ENCODE measurements at regions not wholly inside any gene's neighbourhood (a gene's known extent, or its start where the extent isn't known, plus 50 kb on each side); places are given as distances from the start of the nearest gene placed in this dataset.

DNA sequence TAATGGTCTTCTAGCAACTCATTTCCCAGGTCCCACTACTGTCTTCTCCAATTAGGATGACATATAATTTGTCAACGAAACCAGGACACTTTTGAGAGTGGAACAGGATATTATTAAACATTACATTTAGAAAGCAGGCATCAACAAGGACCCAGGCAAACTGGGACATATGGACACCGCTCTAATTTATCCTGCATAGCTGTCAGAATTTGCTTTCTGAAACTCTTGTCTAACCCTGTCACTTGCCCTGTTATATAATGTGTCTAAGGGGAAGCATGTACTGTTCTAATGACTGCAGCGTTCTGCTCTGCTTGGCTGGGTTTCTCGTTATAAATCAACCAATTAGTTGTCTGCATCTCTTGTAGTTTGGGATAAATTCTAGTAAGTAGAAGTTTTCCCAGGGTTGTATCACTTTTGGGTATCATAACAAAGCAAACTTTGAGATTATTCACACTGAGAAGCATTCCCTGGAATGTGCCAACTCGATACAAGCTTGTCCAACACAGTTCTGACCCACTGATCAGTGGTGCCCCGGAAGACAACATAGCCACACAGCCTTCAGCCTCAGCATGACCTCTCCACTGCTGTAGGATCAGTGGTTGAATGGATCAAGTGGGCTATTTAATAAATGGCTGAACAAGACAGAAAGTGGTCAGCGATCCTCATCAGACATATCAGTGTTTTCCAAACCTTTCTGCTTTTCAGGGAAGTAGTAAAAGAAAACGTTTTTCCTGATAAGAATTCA, 228.1 kb downstream of the KIF20B start:
- Histone ChIP-seq H3K36me3 (ENCODE audit: control insufficient read depth, insufficient read depth, low read length) (no peaks in the 10 kb centered on the region), H3K4me3 (ENCODE audit: low read depth, low read length) (no peak overlapping the region), H3K27me3 (ENCODE audit: control insufficient read depth, insufficient read depth, low read length) (no peaks in the 10 kb centered on the region)
- no peak for DNase-seq (ENCODE audit: low read depth)
- TF ChIP-seq, protein P1, sequence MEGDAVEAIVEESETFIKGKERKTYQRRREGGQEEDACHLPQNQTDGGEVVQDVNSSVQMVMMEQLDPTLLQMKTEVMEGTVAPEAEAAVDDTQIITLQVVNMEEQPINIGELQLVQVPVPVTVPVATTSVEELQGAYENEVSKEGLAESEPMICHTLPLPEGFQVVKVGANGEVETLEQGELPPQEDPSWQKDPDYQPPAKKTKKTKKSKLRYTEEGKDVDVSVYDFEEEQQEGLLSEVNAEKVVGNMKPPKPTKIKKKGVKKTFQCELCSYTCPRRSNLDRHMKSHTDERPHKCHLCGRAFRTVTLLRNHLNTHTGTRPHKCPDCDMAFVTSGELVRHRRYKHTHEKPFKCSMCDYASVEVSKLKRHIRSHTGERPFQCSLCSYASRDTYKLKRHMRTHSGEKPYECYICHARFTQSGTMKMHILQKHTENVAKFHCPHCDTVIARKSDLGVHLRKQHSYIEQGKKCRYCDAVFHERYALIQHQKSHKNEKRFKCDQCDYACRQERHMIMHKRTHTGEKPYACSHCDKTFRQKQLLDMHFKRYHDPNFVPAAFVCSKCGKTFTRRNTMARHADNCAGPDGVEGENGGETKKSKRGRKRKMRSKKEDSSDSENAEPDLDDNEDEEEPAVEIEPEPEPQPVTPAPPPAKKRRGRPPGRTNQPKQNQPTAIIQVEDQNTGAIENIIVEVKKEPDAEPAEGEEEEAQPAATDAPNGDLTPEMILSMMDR (IDR thresholded peaks at IDR 0.05; ENCODE audit: insufficient read depth, low read length, severe bottlenecking), result no peak
- FAIRE-seq, result no peak

DNA sequence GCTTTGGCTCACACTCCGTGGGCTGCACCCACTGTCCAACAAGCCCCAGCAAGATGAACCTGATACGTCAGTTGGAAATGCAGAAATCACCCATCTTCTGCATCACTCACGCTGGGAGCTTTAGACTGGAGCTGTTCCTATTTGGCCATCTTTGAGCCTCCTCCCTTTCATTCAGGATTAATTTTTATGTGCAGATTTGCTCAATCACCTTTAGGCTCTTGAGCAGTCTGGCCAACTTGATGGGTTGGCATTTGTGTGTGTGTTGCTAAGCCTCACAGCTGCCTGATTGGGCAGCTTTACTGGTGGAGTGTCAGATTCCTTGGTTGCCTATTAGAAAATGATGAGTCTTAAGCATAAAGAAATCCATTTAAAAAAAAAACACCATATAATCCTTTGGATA, 236.1 kb downstream of the KIF20B start:
- no peak overlapping the region for H3K4me3 ChIP-seq (ENCODE audit: low read depth, low read length)
- H3K27me3 ChIP-seq (ENCODE audit: control insufficient read depth, insufficient read depth, low read length), result no peaks in the 10 kb centered on the region
- FAIRE-seq (no peak), DNase-seq (ENCODE audit: low read depth) (no peak)
- TF ChIP-seq, protein P1 (IDR thresholded peaks at IDR 0.05; ENCODE audit: insufficient read depth, low read length, severe bottlenecking), result no peak
- H3K36me3 ChIP-seq (ENCODE audit: control insufficient read depth, insufficient read depth, low read length), result no peaks in the 10 kb centered on the region

DNA sequence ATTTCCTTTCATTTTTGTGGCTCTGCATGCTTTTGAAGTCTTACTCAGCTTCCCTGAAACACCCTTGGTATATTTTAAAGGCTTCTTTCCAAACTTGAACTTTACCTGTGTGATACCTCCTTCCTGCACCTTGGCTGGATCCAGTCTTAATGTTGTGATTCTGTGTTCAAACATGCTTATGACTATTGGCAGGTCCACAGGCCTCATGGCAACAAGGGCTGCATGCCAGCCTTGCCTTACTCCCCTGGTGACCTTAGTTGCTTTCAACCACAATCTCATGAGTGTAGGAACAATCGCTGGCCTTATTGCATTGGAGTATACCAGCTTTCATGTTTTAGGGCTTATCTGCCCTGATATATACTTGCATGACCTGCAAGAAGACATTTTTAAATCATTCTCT, 238.7 kb downstream of the KIF20B start:
- TF ChIP-seq, protein P1 (IDR thresholded peaks at IDR 0.05; ENCODE audit: insufficient read depth, low read length, severe bottlenecking), result no peak
- Histone ChIP-seq H3K27me3 (ENCODE audit: control insufficient read depth, insufficient read depth, low read length) (no peaks in the 10 kb centered on the region), H3K4me3 (ENCODE audit: low read depth, low read length) (no peak overlapping the region), H3K36me3 (ENCODE audit: control insufficient read depth, insufficient read depth, low read length) (no peaks in the 10 kb centered on the region)
- DNase-seq (ENCODE audit: low read depth) (no peak), FAIRE-seq (peak; percentile 23)

DNA sequence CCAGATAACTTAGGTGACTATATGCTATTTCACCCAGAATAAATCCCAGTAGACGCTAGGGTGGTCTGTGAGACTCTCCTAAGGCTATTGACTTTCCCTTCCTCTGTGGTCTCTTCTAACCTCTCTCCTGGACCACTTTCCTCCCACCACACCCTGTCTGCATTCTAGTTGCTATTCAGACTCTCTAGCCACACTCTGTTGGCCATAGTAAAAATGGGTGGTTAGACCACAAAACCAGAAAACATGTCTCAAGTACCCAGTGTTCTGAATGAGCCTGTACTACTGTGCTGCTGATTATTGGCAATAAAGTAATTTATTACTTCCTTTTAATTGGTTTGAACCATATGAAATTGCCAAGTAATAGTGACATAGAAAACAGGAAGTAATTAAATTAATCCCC, 240.8 kb downstream of the KIF20B start:
- Histone ChIP-seq H3K36me3 (ENCODE audit: control insufficient read depth, insufficient read depth, low read length) (no peaks in the 10 kb centered on the region), H3K4me3 (ENCODE audit: low read depth, low read length) (no peak overlapping the region), H3K27me3 (ENCODE audit: control insufficient read depth, insufficient read depth, low read length) (no peaks in the 10 kb centered on the region)
- TF ChIP-seq, protein P1 (IDR thresholded peaks at IDR 0.05; ENCODE audit: insufficient read depth, low read length, severe bottlenecking), result no peak
- FAIRE-seq (peak; percentile 7), DNase-seq (ENCODE audit: low read depth) (no peak)

DNA sequence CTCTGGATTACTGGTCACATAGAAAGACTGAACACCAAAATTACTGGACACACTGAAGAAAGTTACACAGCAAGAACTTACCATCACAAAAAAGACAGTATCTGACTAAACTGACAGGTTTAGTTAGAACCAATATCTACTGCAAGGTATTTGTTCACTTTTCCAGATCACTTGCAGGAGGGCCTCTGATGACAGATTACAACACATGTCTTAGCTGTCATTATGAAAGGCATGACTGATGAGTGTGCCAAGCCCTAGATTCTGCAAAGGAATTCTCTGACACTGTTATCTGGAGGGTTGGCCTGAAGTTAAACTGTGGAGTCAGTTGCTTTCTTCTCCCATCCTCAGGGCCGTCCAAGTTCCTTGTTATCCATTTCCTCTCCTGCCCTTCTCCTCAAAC, 242.7 kb downstream of the KIF20B start:
- FAIRE-seq (no peak), DNase-seq (ENCODE audit: low read depth) (peak; percentile 40)
- Histone ChIP-seq H3K27me3 (ENCODE audit: control insufficient read depth, insufficient read depth, low read length) (no peaks in the 10 kb centered on the region), H3K36me3 (ENCODE audit: control insufficient read depth, insufficient read depth, low read length) (no peaks in the 10 kb centered on the region), H3K4me3 (ENCODE audit: low read depth, low read length) (no peak overlapping the region)
- TF ChIP-seq, protein P1 (IDR thresholded peaks at IDR 0.05; ENCODE audit: insufficient read depth, low read length, severe bottlenecking), result no peak

DNA sequence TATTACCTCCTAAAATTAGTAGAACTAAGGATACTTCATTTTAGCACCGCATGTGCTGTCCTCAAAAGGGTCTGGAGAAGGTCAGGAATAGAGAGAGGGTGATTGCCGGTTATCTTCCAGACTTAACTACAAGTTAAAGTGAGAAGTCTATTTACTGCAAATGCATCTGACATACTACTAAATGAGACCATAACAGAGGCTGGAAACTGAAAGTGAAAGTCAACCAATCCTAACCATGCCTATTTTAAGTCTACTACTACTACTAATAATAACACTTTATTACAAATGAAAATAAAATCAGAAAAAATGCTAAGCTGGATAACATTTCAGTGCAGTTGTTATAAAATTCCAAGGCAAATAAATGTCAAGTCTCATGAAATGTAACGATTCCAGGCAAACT, 244.7 kb downstream of the KIF20B start:
- no peak for DNase-seq (ENCODE audit: low read depth)
- no peaks in the 10 kb centered on the region for H3K27me3 ChIP-seq (ENCODE audit: control insufficient read depth, insufficient read depth, low read length)
- H3K36me3 ChIP-seq (ENCODE audit: control insufficient read depth, insufficient read depth, low read length), result no peaks in the 10 kb centered on the region
- TF ChIP-seq, protein P1 (IDR thresholded peaks at IDR 0.05; ENCODE audit: insufficient read depth, low read length, severe bottlenecking), result no peak
- no peak overlapping the region for H3K4me3 ChIP-seq (ENCODE audit: low read depth, low read length)
- FAIRE-seq, result no peak
